GM12878 (cell line): ENCODE measurements at regions not wholly inside any gene's neighbourhood (a gene's known extent, or its start where the extent isn't known, plus 50 kb on each side); places are given as distances from the start of the nearest gene placed in this dataset.

ENCODE experiments used
- ATAC-seq: fragments of 200-7000 bp; cut with Tn5 transposase; 3 replicates; pipeline ENCODE4 v1.9.1; 2020; ENCODE audit warnings: mild to moderate bottlenecking, moderate library complexity
- BruUV-seq: library from RNA; stranded (reverse); fragments of 400-500 nt; replicated peaks from 2 replicates; lab custom pipeline; 2021; lab: Mats Ljungman, UMichigan
- CTCF ChIA-PET: fragments of 300-600 bp; sonication (Branson Sonifier 250); formaldehyde crosslinking; extraction: SDS; loops from one replicate; lab custom pipeline; 2021; ENCODE audit warnings: inconsistent platforms; lab: Yijun Ruan, JAX
- POLR2A ChIA-PET: fragments of 350-600 bp; formaldehyde crosslinking; extraction: SDS; loops from one replicate; lab custom pipeline; 2021; ENCODE audit warnings: inconsistent platforms; lab: Charles Lee
- RAD21 ChIA-PET: fragments of 300-600 bp; sonication (Branson Sonifier 250); formaldehyde crosslinking; loops from one replicate; lab custom pipeline; 2023; ENCODE audit warnings: antibody characterized with exemption; ENCODE audit not compliant: unreplicated experiment; lab: Charles Lee
- SMC1A ChIA-PET: fragments of 300-600 bp; sonication (Branson Sonifier 250); formaldehyde crosslinking; loops from one replicate; lab custom pipeline; 2023; ENCODE audit not compliant: unreplicated experiment, uncharacterized antibody; lab: Charles Lee
- DNase-seq: peaks from one replicate; pipeline ENCODE4 v3.0.0-alpha.2; 2011; ENCODE audit warnings: low read depth, low spot score
- FAIRE-seq: peaks from 3 replicates; lab custom pipeline; 2011; peaks lifted over from hg19 to GRCh38; lab: Jason Lieb, UNC
- H2AFZ ChIP-seq: 2 replicates; pipeline ENCODE4 v1.6.0; 2011; ENCODE audit warnings: low read depth, low read length, control low read depth; ENCODE audit not compliant: control insufficient read depth
- H3K27ac ChIP-seq: 2 replicates; pipeline ENCODE4 v1.5.1; 2011; ENCODE audit warnings: control low read depth; ENCODE audit not compliant: control insufficient read depth, insufficient read depth
- H3K27me3 ChIP-seq, 2 experiments: replicated peaks in 1 of 2; 2 replicates each; pipeline versions ENCODE4 v1.6.0 to v1.6.1; 2011; ENCODE audit warnings: low read length in 1 of 2; ENCODE audit not compliant: control insufficient read depth in 2 of 2, insufficient read depth in 2 of 2
- H3K36me3 ChIP-seq, 2 experiments: 2 replicates each; pipeline ENCODE4 v1.5.1; 2011; ENCODE audit warnings: low read length in 1 of 2; ENCODE audit not compliant: control insufficient read depth in 2 of 2, insufficient read depth in 2 of 2
- H3K4me1 ChIP-seq: 2 replicates; pipeline ENCODE4 v1.6.1; 2011; ENCODE audit warnings: mild to moderate bottlenecking, low read length, moderate library complexity, mixed read lengths; ENCODE audit not compliant: control insufficient read depth, insufficient read depth
- H3K4me2 ChIP-seq: 2 replicates; pipeline ENCODE4 v1.6.0; 2011; ENCODE audit warnings: control low read depth; ENCODE audit not compliant: control insufficient read depth, insufficient read depth
- H3K4me3 ChIP-seq: fragments of 200-600 bp; sonication (generic); 2 replicates; pipeline ENCODE4 v1.5.1; 2016
- H3K79me2 ChIP-seq: 2 replicates; pipeline ENCODE4 v1.6.0; 2011; ENCODE audit warnings: low read length; ENCODE audit not compliant: control insufficient read depth, insufficient read depth
- H3K9ac ChIP-seq: 2 replicates; pipeline ENCODE4 v1.8.0; 2011; ENCODE audit warnings: low read length, control low read depth, mixed read lengths; ENCODE audit not compliant: control insufficient read depth, insufficient read depth
- H3K9me3 ChIP-seq: replicated peaks from 3 replicates; pipeline ENCODE4 v1.5.1; 2011; ENCODE audit warnings: mild to moderate bottlenecking, low read length; ENCODE audit not compliant: control insufficient read depth, insufficient read depth
- H4K20me1 ChIP-seq: 2 replicates; pipeline ENCODE4 v1.6.0; 2011; ENCODE audit not compliant: control insufficient read depth, insufficient read depth
- ATF7 ChIP-seq: fragments of 450-650 bp; IDR thresholded peaks from 2 replicates; pipeline ENCODE4 v1.6.1; 2016; ENCODE audit warnings: low read depth, mild to moderate bottlenecking
- BMI1 ChIP-seq: fragments of 450-650 bp; IDR thresholded peaks from 2 replicates; pipeline ENCODE4 v1.6.1; 2016; ENCODE audit warnings: mild to moderate bottlenecking, moderate library complexity, borderline replicate concordance
- CBX3 ChIP-seq: fragments of 200-600 bp; sonication (generic); IDR thresholded peaks from 2 replicates; pipeline ENCODE4 v1.6.1; 2016; ENCODE audit warnings: low read depth, borderline replicate concordance
- CEBPB ChIP-seq, 2 experiments: fragments of 150-350 bp in 1 of 2; IDR thresholded peaks; 2 replicates each; pipeline ENCODE4 v1.6.1; 2012 to 2014; ENCODE audit warnings: low read depth in 2 of 2, low read length in 2 of 2, borderline replicate concordance in 1 of 2, inconsistent platforms in 1 of 2
- CREM ChIP-seq: IDR thresholded peaks from 2 replicates; pipeline ENCODE4 v1.6.1; 2014; ENCODE audit warnings: antibody characterized with exemption, low read depth
- GABPA ChIP-seq: IDR thresholded peaks from 2 replicates; pipeline ENCODE4 v1.6.1; 2014; ENCODE audit warnings: antibody characterized with exemption, low read depth, mild to moderate bottlenecking, inconsistent platforms
- KAT2A ChIP-seq: conservative IDR thresholded peaks from 2 replicates; pipeline ENCODE4 v1.6.1; 2011; ENCODE audit warnings: low read depth, low read length; ENCODE audit not compliant: control insufficient read depth
- KLF5 ChIP-seq: fragments of 450-650 bp; IDR thresholded peaks from 2 replicates; pipeline ENCODE4 v1.6.1; 2014; ENCODE audit warnings: mild to moderate bottlenecking; ENCODE audit not compliant: partially characterized antibody
- LARP7 ChIP-seq: fragments of 450-650 bp; IDR thresholded peaks from 2 replicates; pipeline ENCODE4 v1.6.1; 2017; ENCODE audit warnings: mild to moderate bottlenecking
- MXI1 ChIP-seq: fragments of 150-350 bp; IDR thresholded peaks from 2 replicates; pipeline ENCODE4 v1.6.1; 2011; ENCODE audit warnings: low read depth, mild to moderate bottlenecking, inconsistent platforms, low read length, improper control_type of control experiment
- SIN3A ChIP-seq: IDR thresholded peaks from 2 replicates; pipeline ENCODE4 v1.6.1; 2012; ENCODE audit warnings: low read depth, low read length, improper control_type of control experiment
- SPI1 ChIP-seq: IDR thresholded peaks from 2 replicates; pipeline ENCODE4 v1.6.1; 2011; ENCODE audit warnings: low read depth, mild to moderate bottlenecking, low read length, moderate library complexity, borderline replicate concordance; ENCODE audit not compliant: insufficient read depth
- WGBS: methylation state at CpG from one replicate; pipeline ENCODE4 v1.1.6; 2016; ENCODE audit warnings: low lambda C conversion rate; ENCODE audit not compliant: insufficient replicate concordance, insufficient coverage; ENCODE audit errors: missing lambda C conversion rate; 5-methylcytosine and 5-hydroxymethylcytosine counted together
- in situ Hi-C: fragments of 300-500 bp; cut with MboI; formaldehyde crosslinking; loops from 9 replicates; pipeline ENCODE4 v1.14.3; 2018; ENCODE audit warnings: mixed read lengths
- intact Hi-C: fragments of 100-400 bp; cut with micrococcal nuclease; formaldehyde crosslinking; loops from one replicate; pipeline ENCODE4 v1.14.2; 2022; ENCODE audit not compliant: unreplicated experiment
- TF ChIP-seq, protein P1 (sequence below): fragments of 450-650 bp; formaldehyde crosslinking; IDR thresholded peaks from 2 replicates; pipeline ENCODE4 v1.5.0; 2022; ENCODE audit warnings: mild to moderate bottlenecking, missing genetic modification characterization
- TF ChIP-seq, protein P2 (sequence below): fragments of 450-650 bp; IDR thresholded peaks from 2 replicates; pipeline ENCODE4 v1.6.1; 2017; ENCODE audit warnings: antibody characterized with exemption, mild to moderate bottlenecking, moderate library complexity
- TF ChIP-seq, protein P3 (sequence below): fragments of 450-650 bp; IDR thresholded peaks from 2 replicates; pipeline ENCODE4 v1.6.1; 2017; ENCODE audit warnings: mild to moderate bottlenecking
- TF ChIP-seq, protein P4 (sequence below): fragments of 450-650 bp; IDR thresholded peaks from 2 replicates; pipeline ENCODE4 v1.6.1; 2017; ENCODE audit warnings: mild to moderate bottlenecking, low read depth, inconsistent platforms; ENCODE audit not compliant: poor library complexity, severe bottlenecking

DNA sequence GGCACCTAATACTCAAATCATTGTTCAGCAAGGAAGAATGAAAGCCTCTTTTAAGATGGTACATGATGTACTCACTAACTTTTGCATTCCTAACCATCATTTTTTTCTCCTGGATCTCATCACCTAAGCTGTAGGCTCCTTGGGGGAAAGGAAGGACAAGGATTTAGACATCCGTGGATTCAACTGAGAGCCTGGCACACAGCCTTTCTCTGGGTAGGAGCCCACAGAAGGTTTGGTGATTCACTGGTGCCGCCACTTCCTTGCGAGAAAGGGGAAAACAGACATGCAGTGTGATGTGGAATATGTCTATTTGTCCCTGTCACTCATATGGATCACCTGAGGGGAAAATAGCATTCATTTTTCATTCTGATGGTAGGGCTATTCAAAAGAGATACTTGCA, 147.3 kb downstream of the PCDH7 start:
- CTCF ChIA-PET, result no interaction called here
- TF ChIP-seq, protein P1, sequence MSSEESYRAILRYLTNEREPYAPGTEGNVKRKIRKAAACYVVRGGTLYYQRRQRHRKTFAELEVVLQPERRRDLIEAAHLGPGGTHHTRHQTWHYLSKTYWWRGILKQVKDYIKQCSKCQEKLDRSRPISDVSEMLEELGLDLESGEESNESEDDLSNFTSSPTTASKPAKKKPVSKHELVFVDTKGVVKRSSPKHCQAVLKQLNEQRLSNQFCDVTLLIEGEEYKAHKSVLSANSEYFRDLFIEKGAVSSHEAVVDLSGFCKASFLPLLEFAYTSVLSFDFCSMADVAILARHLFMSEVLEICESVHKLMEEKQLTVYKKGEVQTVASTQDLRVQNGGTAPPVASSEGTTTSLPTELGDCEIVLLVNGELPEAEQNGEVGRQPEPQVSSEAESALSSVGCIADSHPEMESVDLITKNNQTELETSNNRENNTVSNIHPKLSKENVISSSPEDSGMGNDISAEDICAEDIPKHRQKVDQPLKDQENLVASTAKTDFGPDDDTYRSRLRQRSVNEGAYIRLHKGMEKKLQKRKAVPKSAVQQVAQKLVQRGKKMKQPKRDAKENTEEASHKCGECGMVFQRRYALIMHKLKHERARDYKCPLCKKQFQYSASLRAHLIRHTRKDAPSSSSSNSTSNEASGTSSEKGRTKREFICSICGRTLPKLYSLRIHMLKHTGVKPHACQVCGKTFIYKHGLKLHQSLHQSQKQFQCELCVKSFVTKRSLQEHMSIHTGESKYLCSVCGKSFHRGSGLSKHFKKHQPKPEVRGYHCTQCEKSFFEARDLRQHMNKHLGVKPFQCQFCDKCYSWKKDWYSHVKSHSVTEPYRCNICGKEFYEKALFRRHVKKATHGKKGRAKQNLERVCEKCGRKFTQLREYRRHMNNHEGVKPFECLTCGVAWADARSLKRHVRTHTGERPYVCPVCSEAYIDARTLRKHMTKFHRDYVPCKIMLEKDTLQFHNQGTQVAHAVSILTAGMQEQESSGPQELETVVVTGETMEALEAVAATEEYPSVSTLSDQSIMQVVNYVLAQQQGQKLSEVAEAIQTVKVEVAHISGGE (CRISPR knock-in tag), result no peak
- TF ChIP-seq SPI1 (no peak), CREM (no peak), LARP7 (no peak), SIN3A (no peak), CEBPB (IDR thresholded peaks at IDR 0.05; ENCODE audit: borderline replicate concordance in 1 of 2, low read depth in 2 of 2, low read length in 2 of 2) (no peak), MXI1 (no peak), GABPA (no peak), BMI1 (no peak), CBX3 (no peak), ATF7 (no peak), KAT2A (no peak), KLF5 (no peak)
- TF ChIP-seq, protein P2, sequence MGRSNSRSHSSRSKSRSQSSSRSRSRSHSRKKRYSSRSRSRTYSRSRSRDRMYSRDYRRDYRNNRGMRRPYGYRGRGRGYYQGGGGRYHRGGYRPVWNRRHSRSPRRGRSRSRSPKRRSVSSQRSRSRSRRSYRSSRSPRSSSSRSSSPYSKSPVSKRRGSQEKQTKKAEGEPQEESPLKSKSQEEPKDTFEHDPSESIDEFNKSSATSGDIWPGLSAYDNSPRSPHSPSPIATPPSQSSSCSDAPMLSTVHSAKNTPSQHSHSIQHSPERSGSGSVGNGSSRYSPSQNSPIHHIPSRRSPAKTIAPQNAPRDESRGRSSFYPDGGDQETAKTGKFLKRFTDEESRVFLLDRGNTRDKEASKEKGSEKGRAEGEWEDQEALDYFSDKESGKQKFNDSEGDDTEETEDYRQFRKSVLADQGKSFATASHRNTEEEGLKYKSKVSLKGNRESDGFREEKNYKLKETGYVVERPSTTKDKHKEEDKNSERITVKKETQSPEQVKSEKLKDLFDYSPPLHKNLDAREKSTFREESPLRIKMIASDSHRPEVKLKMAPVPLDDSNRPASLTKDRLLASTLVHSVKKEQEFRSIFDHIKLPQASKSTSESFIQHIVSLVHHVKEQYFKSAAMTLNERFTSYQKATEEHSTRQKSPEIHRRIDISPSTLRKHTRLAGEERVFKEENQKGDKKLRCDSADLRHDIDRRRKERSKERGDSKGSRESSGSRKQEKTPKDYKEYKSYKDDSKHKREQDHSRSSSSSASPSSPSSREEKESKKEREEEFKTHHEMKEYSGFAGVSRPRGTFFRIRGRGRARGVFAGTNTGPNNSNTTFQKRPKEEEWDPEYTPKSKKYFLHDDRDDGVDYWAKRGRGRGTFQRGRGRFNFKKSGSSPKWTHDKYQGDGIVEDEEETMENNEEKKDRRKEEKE, result no peak
- TF ChIP-seq, protein P3, sequence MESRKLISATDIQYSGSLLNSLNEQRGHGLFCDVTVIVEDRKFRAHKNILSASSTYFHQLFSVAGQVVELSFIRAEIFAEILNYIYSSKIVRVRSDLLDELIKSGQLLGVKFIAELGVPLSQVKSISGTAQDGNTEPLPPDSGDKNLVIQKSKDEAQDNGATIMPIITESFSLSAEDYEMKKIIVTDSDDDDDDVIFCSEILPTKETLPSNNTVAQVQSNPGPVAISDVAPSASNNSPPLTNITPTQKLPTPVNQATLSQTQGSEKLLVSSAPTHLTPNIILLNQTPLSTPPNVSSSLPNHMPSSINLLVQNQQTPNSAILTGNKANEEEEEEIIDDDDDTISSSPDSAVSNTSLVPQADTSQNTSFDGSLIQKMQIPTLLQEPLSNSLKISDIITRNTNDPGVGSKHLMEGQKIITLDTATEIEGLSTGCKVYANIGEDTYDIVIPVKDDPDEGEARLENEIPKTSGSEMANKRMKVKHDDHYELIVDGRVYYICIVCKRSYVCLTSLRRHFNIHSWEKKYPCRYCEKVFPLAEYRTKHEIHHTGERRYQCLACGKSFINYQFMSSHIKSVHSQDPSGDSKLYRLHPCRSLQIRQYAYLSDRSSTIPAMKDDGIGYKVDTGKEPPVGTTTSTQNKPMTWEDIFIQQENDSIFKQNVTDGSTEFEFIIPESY, result no peak
- TF ChIP-seq, protein P4, sequence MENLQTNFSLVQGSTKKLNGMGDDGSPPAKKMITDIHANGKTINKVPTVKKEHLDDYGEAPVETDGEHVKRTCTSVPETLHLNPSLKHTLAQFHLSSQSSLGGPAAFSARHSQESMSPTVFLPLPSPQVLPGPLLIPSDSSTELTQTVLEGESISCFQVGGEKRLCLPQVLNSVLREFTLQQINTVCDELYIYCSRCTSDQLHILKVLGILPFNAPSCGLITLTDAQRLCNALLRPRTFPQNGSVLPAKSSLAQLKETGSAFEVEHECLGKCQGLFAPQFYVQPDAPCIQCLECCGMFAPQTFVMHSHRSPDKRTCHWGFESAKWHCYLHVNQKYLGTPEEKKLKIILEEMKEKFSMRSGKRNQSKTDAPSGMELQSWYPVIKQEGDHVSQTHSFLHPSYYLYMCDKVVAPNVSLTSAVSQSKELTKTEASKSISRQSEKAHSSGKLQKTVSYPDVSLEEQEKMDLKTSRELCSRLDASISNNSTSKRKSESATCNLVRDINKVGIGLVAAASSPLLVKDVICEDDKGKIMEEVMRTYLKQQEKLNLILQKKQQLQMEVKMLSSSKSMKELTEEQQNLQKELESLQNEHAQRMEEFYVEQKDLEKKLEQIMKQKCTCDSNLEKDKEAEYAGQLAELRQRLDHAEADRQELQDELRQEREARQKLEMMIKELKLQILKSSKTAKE, result no peak

More for the DNA sequence above, 147.3 kb downstream of the PCDH7 start:
- DNase-seq (no peak), ATAC-seq (no peak), FAIRE-seq (no peak)
- BruUV-seq, result no TSS peak
- whole genome bisulfite sequencing, result 40% methylated on average over 3 of the region's 3 CpGs
- Histone ChIP-seq H3K4me2 (no peak overlapping the region), H3K9ac (no peak overlapping the region), H3K79me2 (no peaks in the 10 kb centered on the region), H2AFZ (no peak overlapping the region), H3K27ac (no peak overlapping the region), H3K36me3 (no peaks in the 10 kb centered on the region), H3K4me1 (no peaks in the 10 kb centered on the region), H4K20me1 (no peaks in the 10 kb centered on the region), H3K27me3 (no peaks in the 10 kb centered on the region), H3K9me3 (no peaks in the 10 kb centered on the region), H3K4me3 (no peak overlapping the region)
- intact Hi-C loops, result no loop called here
- in situ Hi-C loops, result no loop called here
- ChIA-PET POLR2A (no interaction called here), RAD21 (no interaction called here), SMC1A (no interaction called here)
